Fibroblast of lung (primary cell): ENCODE measurements at regions not wholly inside any gene's neighbourhood (a gene's known extent, or its start where the extent isn't known, plus 50 kb on each side); places are given as distances from the start of the nearest gene placed in this dataset.

Experiments
- DNase-seq, 2 donors: peaks; one replicate each; pipeline versions ENCODE4 v3.0.0 to v3.0.0-alpha.2; 2010; ENCODE audit warnings: low read depth in 2 of 2
- H2AFZ ChIP-seq: 2 replicates; pipeline ENCODE4 v1.5.1; 2012; ENCODE audit warnings: low read length, control low read depth, inconsistent platforms
- H3K27ac ChIP-seq: 2 replicates; pipeline ENCODE4 v1.5.1; 2011; ENCODE audit warnings: low read length, control low read depth; ENCODE audit not compliant: insufficient read depth
- H3K27me3 ChIP-seq: 2 replicates; pipeline ENCODE4 v1.5.1; 2011; ENCODE audit warnings: mild to moderate bottlenecking, low read length; ENCODE audit not compliant: control insufficient read depth, insufficient read depth
- H3K36me3 ChIP-seq: 2 replicates; pipeline ENCODE4 v1.5.1; 2011; ENCODE audit warnings: low read length; ENCODE audit not compliant: control insufficient read depth, insufficient read depth
- H3K4me1 ChIP-seq: 2 replicates; pipeline ENCODE4 v1.5.1; 2011; ENCODE audit warnings: low read length; ENCODE audit not compliant: control insufficient read depth, insufficient read depth; ENCODE audit errors: extremely low read depth
- H3K4me2 ChIP-seq: 2 replicates; pipeline ENCODE4 v1.5.1; 2011; ENCODE audit warnings: low read length, control low read depth; ENCODE audit not compliant: insufficient read depth; ENCODE audit errors: extremely low read depth
- H3K4me3 ChIP-seq, 4 experiments: fragments of 200-600 bp in 1 of 4; sonication (generic) in 1 of 4; replicated peaks in 1 of 4; 2 replicates each; pipeline ENCODE4 v1.5.1; 2011 to 2016; ENCODE audit warnings: low read length in 4 of 4, low read depth in 3 of 4, mild to moderate bottlenecking in 3 of 4, control low read depth in 2 of 4, inconsistent platforms in 1 of 4, mixed read lengths in 1 of 4; ENCODE audit not compliant: insufficient read depth in 1 of 4; ENCODE audit errors: control extremely low read depth in 1 of 4
- H3K79me2 ChIP-seq: 2 replicates; pipeline ENCODE4 v1.5.1; 2012; ENCODE audit warnings: mild to moderate bottlenecking, low read length, inconsistent platforms; ENCODE audit not compliant: control insufficient read depth, insufficient read depth
- H3K9ac ChIP-seq: 2 replicates; pipeline ENCODE4 v1.5.1; 2011; ENCODE audit warnings: mild to moderate bottlenecking, low read length, control low read depth; ENCODE audit not compliant: insufficient read depth
- H3K9me3 ChIP-seq: 2 replicates; pipeline ENCODE4 v1.5.1; 2012; ENCODE audit warnings: low read depth, low read length; ENCODE audit not compliant: control insufficient read depth, insufficient read depth
- H4K20me1 ChIP-seq: 2 replicates; pipeline ENCODE4 v1.5.1; 2011; ENCODE audit warnings: low read length; ENCODE audit not compliant: control insufficient read depth, insufficient read depth; ENCODE audit errors: extremely low read depth
- EZH2 ChIP-seq: IDR thresholded peaks from 2 replicates; pipeline ENCODE4 v1.5.1; 2012; ENCODE audit warnings: low read length, control low read depth, mild to moderate bottlenecking; ENCODE audit errors: missing control alignments
- TF ChIP-seq, protein P1 (sequence below), 2 donors: IDR thresholded peaks in 1 of 2; conservative IDR thresholded peaks in 1 of 2; 1 replicate in 1 of 2; 2 replicates in 1 of 2; pipeline ENCODE4 v1.5.1; 2011 to 2012; ENCODE audit warnings: low read length in 2 of 2, control low read depth in 1 of 2, inconsistent platforms in 1 of 2, low read depth in 1 of 2, mild to moderate bottlenecking in 1 of 2

DNA sequence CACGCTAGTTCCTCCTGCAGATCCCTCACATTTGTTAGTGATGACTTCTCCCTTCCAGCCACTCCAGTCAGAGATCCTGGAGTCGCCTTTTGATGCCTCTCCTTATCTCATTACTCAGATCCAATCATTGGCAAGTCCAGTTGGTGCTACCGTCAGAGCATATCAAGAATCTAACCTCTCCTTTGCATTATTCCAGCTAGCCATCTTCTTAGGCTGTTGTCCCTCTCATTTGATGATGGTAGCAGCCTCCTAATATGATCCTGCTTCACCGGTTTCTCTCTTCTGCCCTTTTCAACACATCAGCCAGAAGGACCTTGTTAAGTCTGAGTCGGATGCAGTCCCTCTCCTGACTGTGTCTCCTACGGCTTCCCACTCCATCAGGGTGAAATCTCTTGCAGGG, 305.6 kb downstream of the THBS2 start:
- no peaks in the 10 kb centered on the region for H3K9me3 ChIP-seq
- no peak for DNase-seq
- no peaks in the 10 kb centered on the region for H3K36me3 ChIP-seq
- no peak overlapping the region for H3K9ac ChIP-seq
- no peak overlapping the region for H3K27ac ChIP-seq
- H3K4me1 ChIP-seq = no peaks in the 10 kb centered on the region
- no peaks in the 10 kb centered on the region for H4K20me1 ChIP-seq
- H2AFZ ChIP-seq = no peak overlapping the region
- TF ChIP-seq, protein P1, sequence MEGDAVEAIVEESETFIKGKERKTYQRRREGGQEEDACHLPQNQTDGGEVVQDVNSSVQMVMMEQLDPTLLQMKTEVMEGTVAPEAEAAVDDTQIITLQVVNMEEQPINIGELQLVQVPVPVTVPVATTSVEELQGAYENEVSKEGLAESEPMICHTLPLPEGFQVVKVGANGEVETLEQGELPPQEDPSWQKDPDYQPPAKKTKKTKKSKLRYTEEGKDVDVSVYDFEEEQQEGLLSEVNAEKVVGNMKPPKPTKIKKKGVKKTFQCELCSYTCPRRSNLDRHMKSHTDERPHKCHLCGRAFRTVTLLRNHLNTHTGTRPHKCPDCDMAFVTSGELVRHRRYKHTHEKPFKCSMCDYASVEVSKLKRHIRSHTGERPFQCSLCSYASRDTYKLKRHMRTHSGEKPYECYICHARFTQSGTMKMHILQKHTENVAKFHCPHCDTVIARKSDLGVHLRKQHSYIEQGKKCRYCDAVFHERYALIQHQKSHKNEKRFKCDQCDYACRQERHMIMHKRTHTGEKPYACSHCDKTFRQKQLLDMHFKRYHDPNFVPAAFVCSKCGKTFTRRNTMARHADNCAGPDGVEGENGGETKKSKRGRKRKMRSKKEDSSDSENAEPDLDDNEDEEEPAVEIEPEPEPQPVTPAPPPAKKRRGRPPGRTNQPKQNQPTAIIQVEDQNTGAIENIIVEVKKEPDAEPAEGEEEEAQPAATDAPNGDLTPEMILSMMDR (conservative IDR thresholded peaks at IDR 0.05 in 1 of 2, IDR thresholded peaks at IDR 0.05 in 1 of 2; ENCODE audit: low read depth in 1 of 2, low read length in 2 of 2) = no peak
- no peak for TF ChIP-seq EZH2
- H3K27me3 ChIP-seq = no peaks in the 10 kb centered on the region
- no peak overlapping the region for H3K4me2 ChIP-seq
- no peak overlapping the region for H3K4me3 ChIP-seq
- H3K79me2 ChIP-seq = no peaks in the 10 kb centered on the region

DNA sequence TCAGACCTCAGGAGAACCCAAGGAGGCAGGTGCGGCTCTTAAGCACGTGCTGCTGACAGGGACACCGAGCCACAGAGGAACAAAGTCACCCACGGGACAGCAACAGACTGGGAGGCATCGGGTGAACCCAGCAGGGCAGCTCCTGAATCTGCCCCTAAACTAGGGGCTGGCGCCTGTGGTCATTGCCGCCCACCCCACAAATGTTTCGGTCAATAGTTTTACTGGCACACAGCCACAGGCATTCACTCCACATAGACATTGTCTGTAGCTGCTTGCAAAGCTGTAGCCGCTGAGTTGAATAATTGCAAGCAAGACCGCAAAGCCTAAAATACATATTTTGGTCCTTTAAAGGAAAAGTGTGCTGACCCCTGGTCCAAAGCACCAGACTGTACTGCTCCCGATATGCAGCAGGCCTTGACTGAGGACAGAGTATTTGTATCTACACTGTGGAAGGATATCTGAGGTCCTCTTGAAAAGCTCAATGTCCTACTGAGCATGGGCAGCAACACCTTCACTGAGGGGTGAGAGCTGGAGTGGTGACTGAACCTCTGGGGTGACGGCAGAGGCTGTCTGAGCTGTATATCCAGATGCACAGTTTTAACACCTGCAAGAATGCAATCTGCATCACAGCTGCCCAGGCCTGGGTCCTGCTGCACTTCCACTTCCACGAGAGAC, 310.3 kb downstream of the THBS2 start:
- H4K20me1 ChIP-seq = no peaks in the 10 kb centered on the region
- H3K36me3 ChIP-seq = no peaks in the 10 kb centered on the region
- H3K27ac ChIP-seq = no peak overlapping the region
- H3K27me3 ChIP-seq = peaks cover 2% of the 10 kb centered on the region
- H2AFZ ChIP-seq = no peak overlapping the region
- H3K4me3 ChIP-seq = no peak overlapping the region
- TF ChIP-seq, protein P1 (conservative IDR thresholded peaks at IDR 0.05 in 1 of 2, IDR thresholded peaks at IDR 0.05 in 1 of 2; ENCODE audit: low read depth in 1 of 2, low read length in 2 of 2) = no peak
- no peak for TF ChIP-seq EZH2
- DNase-seq = no peak
- no peak overlapping the region for H3K9ac ChIP-seq
- no peaks in the 10 kb centered on the region for H3K4me1 ChIP-seq
- H3K4me2 ChIP-seq = no peak overlapping the region
- no peaks in the 10 kb centered on the region for H3K79me2 ChIP-seq
- no peaks in the 10 kb centered on the region for H3K9me3 ChIP-seq

DNA sequence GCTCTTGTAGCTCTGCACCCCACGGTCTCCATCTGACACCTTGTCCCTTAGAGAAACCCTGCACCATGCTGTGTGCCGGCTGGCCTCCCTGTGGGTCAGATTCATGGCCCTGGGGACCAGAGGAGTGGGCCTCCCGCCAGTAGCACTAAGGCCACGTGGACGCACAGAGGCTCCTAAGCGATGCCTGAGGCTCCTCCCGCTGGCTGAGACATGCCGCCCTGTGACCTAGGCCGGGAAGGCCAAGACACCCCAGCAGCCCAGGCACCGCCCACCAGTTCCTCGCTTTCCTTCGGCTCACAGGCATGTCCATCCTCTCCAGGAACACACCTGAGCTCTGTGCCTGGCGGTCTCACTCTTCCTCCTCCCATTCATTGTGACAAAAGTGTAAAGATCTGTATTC, 311.0 kb downstream of the THBS2 start:
- DNase-seq = no peak
- TF ChIP-seq EZH2 = no peak
- TF ChIP-seq, protein P1 (conservative IDR thresholded peaks at IDR 0.05 in 1 of 2, IDR thresholded peaks at IDR 0.05 in 1 of 2; ENCODE audit: low read depth in 1 of 2, low read length in 2 of 2) = no peak
- no peak overlapping the region for H3K27ac ChIP-seq
- no peak overlapping the region for H3K9ac ChIP-seq
- H3K4me3 ChIP-seq = no peak overlapping the region
- no peaks in the 10 kb centered on the region for H3K36me3 ChIP-seq
- no peaks in the 10 kb centered on the region for H3K79me2 ChIP-seq
- no peaks in the 10 kb centered on the region for H4K20me1 ChIP-seq
- H3K27me3 ChIP-seq = peaks cover 2% of the 10 kb centered on the region
- no peaks in the 10 kb centered on the region for H3K4me1 ChIP-seq
- no peak overlapping the region for H3K4me2 ChIP-seq
- H2AFZ ChIP-seq = no peak overlapping the region
- H3K9me3 ChIP-seq = no peaks in the 10 kb centered on the region
